Transverse colon (tissue), 4 donors: ENCODE measurements at regions not wholly inside any gene's neighbourhood (a gene's known extent, or its start where the extent isn't known, plus 50 kb on each side); places are given as distances from the start of the nearest gene placed in this dataset.

Source experiments
- CTCF ChIP-seq, 5 experiments: fragments of 200-600 bp in 3 of 5; fragments of 450-650 bp in 2 of 5; sonication (generic) in 3 of 5; IDR thresholded peaks; 1 replicate in 2 of 5; 2 replicates in 3 of 5; pipeline ENCODE4 v1.5.1; 2016 to 2017; ENCODE audit warnings: antibody characterized with exemption in 5 of 5, inconsistent platforms in 3 of 5, mild to moderate bottlenecking in 2 of 5, moderate library complexity in 1 of 5
- EP300 ChIP-seq: sonication (generic); formaldehyde crosslinking; IDR thresholded peaks from one replicate; pipeline ENCODE4 v1.6.1; 2017; ENCODE audit warnings: antibody characterized with exemption, low read depth
- POLR2A ChIP-seq: fragments of 450-650 bp; IDR thresholded peaks from one replicate; pipeline ENCODE4 v1.6.1; 2016; ENCODE audit warnings: antibody characterized with exemption, mild to moderate bottlenecking, moderate library complexity
- POLR2AphosphoS5 ChIP-seq, 3 donors: sonication (generic); formaldehyde crosslinking; IDR thresholded peaks; one replicate each; pipeline ENCODE4 v1.6.1; 2016; ENCODE audit warnings: antibody characterized with exemption in 3 of 3

GRCh38 chr3:30307372-30307950, 298.9 kb upstream of the TGFBR2 start:
- TF ChIP-seq CTCF (IDR thresholded peaks at IDR 0.05) (no peak), POLR2A (no peak), POLR2AphosphoS5 (IDR thresholded peaks at IDR 0.05) (no peak), EP300 (no peak)
